C4-2B (cell line): ENCODE measurements at regions not wholly inside any gene's neighbourhood (a gene's known extent, or its start where the extent isn't known, plus 50 kb on each side); places are given as distances from the start of the nearest gene placed in this dataset.

Experiments used
- ZFX ChIP-seq: fragments of 450-650 bp; IDR thresholded peaks from 2 replicates; pipeline ENCODE4 v1.6.1; 2017
- TF ChIP-seq, protein P1 (sequence below): fragments of 450-650 bp; conservative IDR thresholded peaks from 2 replicates; pipeline ENCODE4 v1.5.1; 2017; ENCODE audit warnings: mild to moderate bottlenecking

GRCh38 chr22:48750826-48751440, 1076.7 kb downstream of the BRD1 start:
- TF ChIP-seq, protein P1, sequence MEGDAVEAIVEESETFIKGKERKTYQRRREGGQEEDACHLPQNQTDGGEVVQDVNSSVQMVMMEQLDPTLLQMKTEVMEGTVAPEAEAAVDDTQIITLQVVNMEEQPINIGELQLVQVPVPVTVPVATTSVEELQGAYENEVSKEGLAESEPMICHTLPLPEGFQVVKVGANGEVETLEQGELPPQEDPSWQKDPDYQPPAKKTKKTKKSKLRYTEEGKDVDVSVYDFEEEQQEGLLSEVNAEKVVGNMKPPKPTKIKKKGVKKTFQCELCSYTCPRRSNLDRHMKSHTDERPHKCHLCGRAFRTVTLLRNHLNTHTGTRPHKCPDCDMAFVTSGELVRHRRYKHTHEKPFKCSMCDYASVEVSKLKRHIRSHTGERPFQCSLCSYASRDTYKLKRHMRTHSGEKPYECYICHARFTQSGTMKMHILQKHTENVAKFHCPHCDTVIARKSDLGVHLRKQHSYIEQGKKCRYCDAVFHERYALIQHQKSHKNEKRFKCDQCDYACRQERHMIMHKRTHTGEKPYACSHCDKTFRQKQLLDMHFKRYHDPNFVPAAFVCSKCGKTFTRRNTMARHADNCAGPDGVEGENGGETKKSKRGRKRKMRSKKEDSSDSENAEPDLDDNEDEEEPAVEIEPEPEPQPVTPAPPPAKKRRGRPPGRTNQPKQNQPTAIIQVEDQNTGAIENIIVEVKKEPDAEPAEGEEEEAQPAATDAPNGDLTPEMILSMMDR, result no peak
- no peak for TF ChIP-seq ZFX
